HG02870 (cell line): ENCODE measurements at regions not wholly inside any gene's neighbourhood (a gene's known extent, or its start where the extent isn't known, plus 50 kb on each side); places are given as distances from the start of the nearest gene placed in this dataset.
A peak's percentile ranks its signal among the peaks of the same experiment; 100 is the strongest.
"Not testable (repeated sequence)": the region's sequence is repeated elsewhere in the genome, so short reads cannot be mapped to it uniquely, and the experiment has no call there.

Experiments
- ATAC-seq: cut with Tn5 transposase; IDR thresholded peaks from one replicate; pipeline ENCODE4 v1.9.1; 2021; ENCODE audit warnings: mild to moderate bottlenecking, moderate library complexity; ENCODE audit not compliant: unreplicated experiment

GRCh38 chr5:69000949-69001348 lies 92.9 kb upstream of the SLC30A5 start:
- ATAC-seq = no peak

DNA sequence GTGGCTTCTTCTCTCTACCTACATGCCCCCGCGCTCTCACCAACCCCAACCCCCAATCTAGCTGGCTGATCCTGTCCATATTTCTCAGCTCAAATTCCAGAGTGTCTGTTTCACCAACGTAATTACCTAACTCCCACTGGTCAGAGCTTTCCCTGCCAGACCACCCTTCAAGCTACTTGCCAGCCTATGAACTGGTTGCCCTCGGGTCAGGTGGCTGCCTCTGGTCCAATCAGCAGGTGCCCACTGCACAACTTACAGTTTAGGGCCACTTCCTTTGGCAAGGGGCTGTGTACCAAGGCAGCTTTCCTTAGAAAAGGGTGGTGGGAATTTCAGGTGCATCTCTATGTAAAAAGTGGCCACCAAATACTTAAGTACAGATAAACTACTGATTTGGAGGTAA lies 92.2 kb upstream of the SLC30A5 start:
- ATAC-seq = no peak

DNA sequence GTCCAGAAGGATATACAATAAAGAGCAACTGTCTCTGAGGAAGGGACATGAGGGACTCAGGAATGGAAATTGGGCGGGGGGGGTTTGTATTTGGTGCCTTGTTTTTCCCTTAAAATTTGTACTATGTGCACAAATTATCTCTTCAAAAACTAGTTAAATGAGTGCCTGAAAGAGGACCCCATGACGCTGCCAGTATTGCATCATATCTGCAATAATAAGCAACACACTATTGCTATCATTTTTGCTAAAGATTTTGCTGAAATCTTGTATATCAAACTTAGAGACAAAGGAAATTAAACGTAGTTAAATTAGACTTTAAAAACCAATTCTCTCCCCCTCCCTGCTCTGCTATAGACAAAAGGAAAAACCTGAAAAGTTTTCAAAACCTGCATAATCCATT lies 89.7 kb upstream of the SLC30A5 start:
- no peak for ATAC-seq

- ATAC-seq = no peak
Measured at GRCh38 chr5:69004676-69005075, 89.1 kb upstream of the SLC30A5 start.

DNA sequence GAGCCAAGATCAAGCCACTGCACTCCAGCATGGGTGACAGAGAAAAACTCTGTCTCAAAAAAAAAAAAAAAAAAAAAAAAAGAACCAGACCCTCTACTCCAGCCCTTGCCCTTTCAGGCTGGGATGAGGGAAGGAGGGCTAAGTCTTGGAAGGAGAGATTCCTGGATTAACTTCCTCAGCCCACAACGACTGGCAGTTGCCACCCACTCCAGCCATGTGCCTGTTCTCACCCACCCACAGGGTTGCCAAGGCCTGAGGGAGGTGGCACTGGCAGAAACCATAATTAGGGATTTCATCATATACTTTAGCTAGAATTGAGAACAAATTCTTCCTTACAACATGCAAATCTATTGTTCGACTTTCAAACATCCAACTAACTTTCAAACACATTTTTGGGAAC lies 87.8 kb upstream of the SLC30A5 start:
- ATAC-seq = no peak

DNA sequence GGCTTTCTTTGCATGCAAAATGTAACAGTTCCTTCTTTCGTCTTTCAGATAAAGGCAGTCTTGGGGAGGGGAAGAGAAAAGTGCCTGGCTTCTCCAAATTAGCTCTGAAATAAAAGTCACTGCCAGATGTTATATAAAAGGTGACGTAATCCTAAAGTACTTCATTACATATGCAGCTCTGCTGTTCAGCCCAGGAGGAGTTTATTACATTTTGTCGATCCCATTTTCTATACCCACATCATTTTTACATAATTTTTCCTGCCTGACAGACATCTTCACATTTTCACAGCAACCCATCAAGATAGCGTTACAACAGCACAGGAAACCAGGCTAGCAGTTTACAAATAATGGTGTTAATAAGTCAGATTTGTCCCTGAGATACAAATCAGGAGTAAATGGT lies 86.7 kb upstream of the SLC30A5 start:
- no peak for ATAC-seq

- no peak for ATAC-seq
Measured at GRCh38 chr5:69007726-69008368, 86.0 kb upstream of the SLC30A5 start.

- no peak for ATAC-seq
Measured at GRCh38 chr5:69010476-69010875, 83.3 kb upstream of the SLC30A5 start.

DNA sequence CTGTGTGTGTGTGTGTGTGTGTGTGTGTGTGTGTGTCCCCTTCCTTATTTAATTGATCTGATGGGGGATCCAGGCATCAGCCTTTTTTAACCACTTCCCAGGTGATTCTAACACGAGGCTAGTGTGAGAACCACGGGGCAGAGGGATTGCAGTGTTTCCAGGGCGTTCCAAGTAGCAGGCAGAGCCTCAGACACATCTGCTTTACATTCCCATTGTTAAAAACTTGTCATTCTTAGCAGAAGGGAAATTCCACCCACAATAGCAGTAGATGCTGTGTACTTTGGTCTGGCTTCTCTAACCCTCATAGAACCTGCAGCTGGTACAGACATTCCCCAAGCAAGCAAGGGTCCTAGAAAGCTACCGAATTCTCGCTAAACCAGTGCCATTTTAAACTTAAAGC lies 81.9 kb upstream of the SLC30A5 start:
- ATAC-seq = no peak

GRCh38 chr5:69013481-69013880 lies 80.3 kb upstream of the SLC30A5 start:
- no peak for ATAC-seq

DNA sequence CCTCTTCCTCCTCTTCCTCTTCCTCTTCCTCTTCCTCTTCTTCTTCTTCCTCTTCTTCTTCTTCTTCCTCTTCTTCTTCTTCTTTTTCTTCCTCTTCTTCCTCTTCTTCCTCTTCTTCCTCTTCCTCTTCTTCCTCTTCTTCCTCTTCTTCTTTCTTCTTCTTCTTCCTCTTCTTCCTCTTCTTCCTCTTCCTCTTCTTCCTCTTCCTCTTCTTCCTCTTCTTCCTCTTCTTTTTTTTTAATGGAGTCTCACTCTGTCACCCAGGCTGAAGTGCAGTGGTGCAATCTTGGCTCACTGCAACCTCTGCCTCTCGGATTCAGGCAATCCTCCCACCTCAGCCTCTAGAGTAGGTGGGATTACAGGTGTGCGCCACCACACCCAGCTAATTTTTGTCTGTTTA lies 79.8 kb upstream of the SLC30A5 start:
- not testable (repeated sequence) for ATAC-seq

DNA sequence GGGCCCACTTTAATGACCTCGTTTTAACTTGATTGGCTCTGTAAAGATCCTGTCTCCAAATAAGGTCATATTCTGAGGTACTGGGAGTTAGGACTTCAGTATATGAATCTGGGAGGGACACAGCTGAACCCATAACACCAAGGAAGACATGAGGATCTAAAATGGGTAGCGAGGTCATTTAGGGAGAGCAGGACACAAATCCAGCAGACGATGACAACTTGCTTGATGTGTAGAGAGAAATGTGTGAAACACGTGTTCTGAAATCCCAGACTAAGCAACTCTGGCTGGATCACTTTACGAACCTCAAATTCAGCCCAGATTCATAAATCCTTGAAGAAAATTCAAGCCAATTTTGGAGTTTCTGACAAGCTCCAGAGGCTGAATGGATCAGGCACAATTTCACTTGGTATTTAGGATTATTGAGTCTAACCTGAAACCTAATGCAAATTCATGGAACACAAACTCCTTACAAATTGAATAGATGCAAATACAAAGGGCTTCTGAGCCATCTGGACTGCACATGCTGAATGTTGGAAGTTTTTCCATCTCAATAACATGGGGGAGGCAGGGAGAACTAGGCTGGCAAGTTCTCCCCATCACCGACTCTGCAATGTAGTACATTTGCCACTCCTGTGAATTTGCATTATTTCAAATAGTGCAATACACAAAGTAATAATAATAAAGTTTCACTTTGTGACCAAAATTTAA lies 74.0 kb upstream of the SLC30A5 start:
- ATAC-seq = no peak

GRCh38 chr5:69024241-69024651 lies 69.6 kb upstream of the SLC30A5 start:
- no peak for ATAC-seq

GRCh38 chr5:69029292-69029691 lies 64.5 kb upstream of the SLC30A5 start:
- ATAC-seq = no peak

- no peak for ATAC-seq
Measured at GRCh38 chr5:69030358-69031062, 63.3 kb upstream of the SLC30A5 start.

- no peak for ATAC-seq
Measured at GRCh38 chr5:69032009-69032408, 61.8 kb upstream of the SLC30A5 start.

GRCh38 chr5:69033690-69034089 lies 60.1 kb upstream of the SLC30A5 start:
- ATAC-seq = no peak

DNA sequence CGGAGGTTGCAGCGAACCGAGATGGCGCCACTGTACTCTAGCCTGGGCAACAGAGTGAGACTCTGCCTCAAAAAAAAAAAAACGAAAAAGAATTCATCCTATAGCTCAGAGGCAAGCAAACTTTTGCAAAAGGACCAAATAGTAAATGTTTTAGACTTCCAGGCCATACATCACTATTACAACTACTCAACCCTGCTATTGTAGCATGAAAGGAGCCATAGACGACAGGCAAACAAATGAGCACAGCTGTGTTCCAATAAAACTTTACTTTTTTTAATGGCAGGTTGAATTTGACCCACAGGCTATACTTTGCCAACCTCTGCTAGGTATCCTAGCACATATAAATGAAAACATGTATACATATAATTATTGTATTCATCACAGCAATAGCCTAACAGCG lies 58.9 kb upstream of the SLC30A5 start:
- no peak for ATAC-seq

DNA sequence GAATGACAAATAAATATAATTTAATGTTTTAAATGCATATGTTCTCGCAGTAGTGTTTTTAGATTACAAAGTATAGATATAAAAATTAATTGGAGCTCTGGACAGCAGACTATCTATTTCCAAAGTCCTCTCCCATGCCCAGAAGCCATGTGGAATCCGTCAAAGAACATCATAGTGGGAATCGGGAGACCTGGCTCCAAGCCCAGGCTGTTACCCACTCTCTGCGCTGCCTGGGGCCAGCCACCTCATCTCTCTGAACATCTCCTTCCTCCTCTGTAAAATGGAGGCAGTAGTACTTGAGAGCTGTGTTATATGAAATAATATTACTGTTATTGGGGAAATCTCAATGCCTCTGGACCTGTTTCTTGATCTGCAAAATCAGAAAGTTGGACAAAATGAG lies 58.1 kb upstream of the SLC30A5 start:
- no peak for ATAC-seq

DNA sequence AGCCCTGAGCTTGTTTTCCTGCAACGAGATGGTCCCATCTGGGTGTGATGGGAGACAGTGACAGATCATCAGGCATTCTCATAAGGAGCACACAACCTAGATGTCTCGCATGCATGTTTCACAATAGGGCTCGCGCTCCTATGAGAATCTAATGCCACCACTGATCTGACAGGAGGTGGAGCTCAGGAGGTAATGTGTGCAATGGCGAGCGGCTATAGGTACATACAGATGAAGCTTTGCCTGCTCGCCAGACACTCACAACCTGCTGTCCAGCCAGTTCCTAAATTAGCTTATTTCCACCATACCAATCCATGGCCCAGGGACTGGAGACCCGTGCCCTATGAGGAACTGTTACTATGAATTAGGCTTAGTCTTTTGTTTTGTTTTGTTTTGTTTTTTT lies 55.3 kb upstream of the SLC30A5 start:
- no peak for ATAC-seq

GRCh38 chr5:69039829-69040228 lies 54.0 kb upstream of the SLC30A5 start:
- no peak for ATAC-seq

DNA sequence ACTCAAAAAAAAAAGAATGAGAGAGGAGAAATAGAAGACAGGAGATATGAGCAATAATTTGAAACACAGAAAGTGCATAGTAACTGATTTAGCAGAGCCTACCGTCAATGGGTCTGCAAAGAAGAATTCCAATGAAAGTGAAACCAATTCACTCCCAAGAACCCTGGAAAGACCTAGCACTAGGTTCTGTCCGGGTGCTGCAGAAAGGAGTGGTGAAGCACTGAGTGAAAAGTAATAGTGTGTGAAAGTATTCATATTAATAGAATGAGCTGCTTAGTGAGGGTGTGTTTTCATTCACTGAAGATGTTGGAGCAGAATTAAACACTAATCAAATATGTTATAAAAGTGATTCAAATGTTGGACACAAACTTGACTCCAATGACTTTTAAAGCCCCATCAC lies 51.3 kb upstream of the SLC30A5 start:
- peak; percentile 15 for ATAC-seq
